DOHH2 (cell line): ENCODE measurements at regions not wholly inside any gene's neighbourhood (a gene's known extent, or its start where the extent isn't known, plus 50 kb on each side); places are given as distances from the start of the nearest gene placed in this dataset.

Experiments
- H3F3A ChIP-seq: fragments of 200-600 bp; sonication (generic), shearing (Covaris generic); 2 replicates; pipeline ENCODE4 v1.6.0; 2016; ENCODE audit warnings: antibody characterized with exemption, mild to moderate bottlenecking; ENCODE audit not compliant: control insufficient read depth, insufficient read depth
- H3K27ac ChIP-seq: fragments of 200-600 bp; sonication (generic); 2 replicates; pipeline ENCODE4 v1.5.1; 2014; ENCODE audit warnings: low read depth, mild to moderate bottlenecking, low read length, moderate library complexity
- H3K27me3 ChIP-seq: fragments of 200-600 bp; sonication (generic); 2 replicates; pipeline ENCODE4 v1.6.1; 2014; ENCODE audit warnings: mild to moderate bottlenecking, low read length, mixed read lengths; ENCODE audit not compliant: control insufficient read depth
- H3K36me3 ChIP-seq: fragments of 200-600 bp; sonication (generic); 2 replicates; pipeline ENCODE4 v1.6.1; 2014; ENCODE audit warnings: mild to moderate bottlenecking, low read length, moderate library complexity, mixed read lengths; ENCODE audit not compliant: control insufficient read depth
- H3K4me1 ChIP-seq: fragments of 200-600 bp; sonication (generic); 2 replicates; pipeline ENCODE4 v1.6.1; 2014; ENCODE audit warnings: mild to moderate bottlenecking, low read length, mixed read lengths; ENCODE audit not compliant: control insufficient read depth
- H3K4me2 ChIP-seq: fragments of 200-600 bp; sonication (generic); 2 replicates; pipeline ENCODE4 v1.6.0; 2014; ENCODE audit warnings: mild to moderate bottlenecking, low read length, moderate library complexity
- H3K4me3 ChIP-seq: fragments of 200-600 bp; sonication (generic); 2 replicates; pipeline ENCODE4 v1.5.1; 2014; ENCODE audit warnings: mild to moderate bottlenecking, low read length, mixed read lengths
- H3K79me2 ChIP-seq: fragments of 200-600 bp; sonication (generic); 2 replicates; pipeline ENCODE4 v1.6.1; 2014; ENCODE audit warnings: mild to moderate bottlenecking, low read length, mixed read lengths; ENCODE audit not compliant: control insufficient read depth
- H3K9me2 ChIP-seq: fragments of 200-600 bp; sonication (generic); replicated peaks from 2 replicates; pipeline ENCODE4 v1.6.1; 2014; ENCODE audit warnings: mild to moderate bottlenecking, low read length, mixed read lengths; ENCODE audit not compliant: control insufficient read depth
- H3K9me3 ChIP-seq: fragments of 200-600 bp; sonication (generic); 2 replicates; pipeline ENCODE4 v1.6.1; 2014; ENCODE audit warnings: antibody characterized with exemption, low read length, mixed read lengths; ENCODE audit not compliant: control insufficient read depth, insufficient read depth
- H4K20me1 ChIP-seq: fragments of 200-600 bp; sonication (generic); 2 replicates; pipeline ENCODE4 v1.6.0; 2014; ENCODE audit warnings: low read depth, mild to moderate bottlenecking, antibody characterized with exemption, low read length, moderate library complexity; ENCODE audit not compliant: control insufficient read depth, insufficient read depth
- CTCF ChIP-seq: fragments of 200-600 bp; sonication (generic); IDR thresholded peaks from one replicate; pipeline ENCODE4 v1.5.1; 2014; ENCODE audit warnings: antibody characterized with exemption, mild to moderate bottlenecking, low read depth, low read length; ENCODE audit not compliant: poor library complexity, severe bottlenecking
- EZH2phosphoT487 ChIP-seq: fragments of 200-600 bp; sonication (generic); IDR thresholded peaks from 2 replicates; pipeline ENCODE4 v1.6.1; 2017; ENCODE audit warnings: borderline replicate concordance, mild to moderate bottlenecking, antibody characterized with exemption, low read length, moderate library complexity, mixed read lengths

- peaks cover 14% of the 10 kb centered on the region for H3K79me2 ChIP-seq
- TF ChIP-seq CTCF = no peak
- no peak for TF ChIP-seq EZH2phosphoT487
Observed at GRCh38 chr11:33520112-33520511, 180.5 kb downstream of the C11orf91 start.

GRCh38 chr11:33515347-33515746, 185.3 kb downstream of the C11orf91 start:
- Histone ChIP-seq H4K20me1 (no peaks in the 10 kb centered on the region), H3K4me1 (peaks cover 35% of the 10 kb centered on the region), H3K36me3 (no peaks in the 10 kb centered on the region), H3K9me2 (no peaks in the 10 kb centered on the region), H3K9me3 (no peaks in the 10 kb centered on the region), H3K4me3 (peak overlapping the region; percentile 45), H3K4me2 (peak overlapping the region; percentile 63), H3K27ac (peak overlapping the region; percentile 65), H3K79me2 (peaks cover 17% of the 10 kb centered on the region), H3F3A (0 out of 2 replicates have a peak, but pooled peaks cover 9% of the 10 kb centered on the region), H3K27me3 (no peaks in the 10 kb centered on the region)
- no peak for TF ChIP-seq CTCF
- TF ChIP-seq EZH2phosphoT487 = no peak

More at GRCh38 chr11:33520112-33520511, 180.5 kb downstream of the C11orf91 start:
- H3K27ac ChIP-seq = no peak overlapping the region
- H3K27me3 ChIP-seq = no peaks in the 10 kb centered on the region
- H3F3A ChIP-seq = no peaks in the 10 kb centered on the region
- H3K4me3 ChIP-seq = no peak overlapping the region
- no peak overlapping the region for H3K4me2 ChIP-seq
- H3K4me1 ChIP-seq = peaks cover 22% of the 10 kb centered on the region
- no peaks in the 10 kb centered on the region for H3K9me2 ChIP-seq
- no peaks in the 10 kb centered on the region for H3K36me3 ChIP-seq
- H4K20me1 ChIP-seq = no peaks in the 10 kb centered on the region
- H3K9me3 ChIP-seq = no peaks in the 10 kb centered on the region

GRCh38 chr11:33514079-33514925, 186.3 kb downstream of the C11orf91 start:
- H4K20me1 ChIP-seq = no peaks in the 10 kb centered on the region
- peak overlapping the region; percentile 63 for H3K4me2 ChIP-seq
- no peaks in the 10 kb centered on the region for H3K27me3 ChIP-seq
- no peak for TF ChIP-seq CTCF
- TF ChIP-seq EZH2phosphoT487 = no peak
- no peaks in the 10 kb centered on the region for H3K9me2 ChIP-seq
- peaks cover 17% of the 10 kb centered on the region for H3K79me2 ChIP-seq
- H3K9me3 ChIP-seq = no peaks in the 10 kb centered on the region
- H3K27ac ChIP-seq = peak overlapping the region; percentile 65
- peaks cover 31% of the 10 kb centered on the region for H3K4me1 ChIP-seq
- H3K36me3 ChIP-seq = no peaks in the 10 kb centered on the region
- 0 out of 2 replicates have a peak, but pooled peaks cover 9% of the 10 kb centered on the region for H3F3A ChIP-seq
- H3K4me3 ChIP-seq = no peak overlapping the region
